AG09319 (cell line): ENCODE measurements at regions not wholly inside any gene's neighbourhood (a gene's known extent, or its start where the extent isn't known, plus 50 kb on each side); places are given as distances from the start of the nearest gene placed in this dataset.

Experiments used
- DNase-seq: peaks from one replicate; pipeline ENCODE4 v3.0.0-alpha.2; 2010; ENCODE audit warnings: low read depth; ENCODE audit errors: extremely low read depth
- CTCF ChIP-seq: IDR thresholded peaks from 2 replicates; pipeline ENCODE4 v1.5.1; 2011; ENCODE audit warnings: low read depth, mild to moderate bottlenecking, inconsistent platforms, low read length, moderate library complexity

- no peak for TF ChIP-seq CTCF
- DNase-seq, result no peak
Measured at GRCh38 chr3:140830391-140830790, 111.2 kb upstream of the SLC25A36 start.

- TF ChIP-seq CTCF, result no peak
- DNase-seq, result no peak
Measured at GRCh38 chr3:140832883-140833282, 108.8 kb upstream of the SLC25A36 start.

- no peak for TF ChIP-seq CTCF
- DNase-seq, result no peak
Measured at GRCh38 chr3:140834266-140835037, 107.2 kb upstream of the SLC25A36 start.

- DNase-seq, result no peak
Measured at GRCh38 chr3:140842984-140843649, 98.5 kb upstream of the SLC25A36 start.

GRCh38 chr3:140843656-140844055 is 98.0 kb upstream of the SLC25A36 start:
- TF ChIP-seq CTCF, result no peak
- DNase-seq, result no peak

More at GRCh38 chr3:140842984-140843649, 98.5 kb upstream of the SLC25A36 start:
- TF ChIP-seq CTCF, result no peak

- DNase-seq, result no peak
- TF ChIP-seq CTCF, result no peak
Measured at GRCh38 chr3:140844072-140844471, 97.6 kb upstream of the SLC25A36 start.

- no peak for DNase-seq
- TF ChIP-seq CTCF, result no peak
Measured at GRCh38 chr3:140845882-140846281, 95.8 kb upstream of the SLC25A36 start.
